ENCODE measurements at regions not wholly inside any gene's neighbourhood (a gene's known extent, or its start where the extent isn't known, plus 50 kb on each side); places are given as distances from the start of the nearest gene placed in this dataset.

- intact Hi-C loops (cut with DNase I; ENCODE audit: low total_unique reads), result no loop called here
- TF ChIP-seq CTCF (IDR thresholded peaks at IDR 0.05), result no peak
- no peak for TF ChIP-seq POLR2AphosphoS5 (IDR thresholded peaks at IDR 0.05)
- no peak for TF ChIP-seq POLR2A (IDR thresholded peaks at IDR 0.05)
- no peak overlapping the region for H3K27ac ChIP-seq
- no peak for DNase-seq (ENCODE audit: low spot score in 2 of 2)
- H3K27me3 ChIP-seq, result no peaks in the 10 kb centered on the region
- no peaks in the 10 kb centered on the region for H3K4me1 ChIP-seq
- H3K4me3 ChIP-seq, result no peak overlapping the region
- peaks cover 0 to 25% of the 10 kb centered on the region in 2 donors for H3K9me3 ChIP-seq
- H3K36me3 ChIP-seq, result no peaks in the 10 kb centered on the region
Observed at GRCh38 chr1:38396606-38397005, 350.0 kb upstream of the POU3F1 start.

GRCh38 chr1:38394303-38394702 is 347.7 kb upstream of the POU3F1 start:
- Histone ChIP-seq H3K9me3 (peaks cover 0 to 35% of the 10 kb centered on the region in 2 donors), H3K4me1 (no peaks in the 10 kb centered on the region), H3K36me3 (no peaks in the 10 kb centered on the region), H3K27ac (no peak overlapping the region), H3K4me3 (no peak overlapping the region), H3K27me3 (no peaks in the 10 kb centered on the region)
- no peak for DNase-seq (ENCODE audit: low spot score in 2 of 2)
- intact Hi-C loops (cut with DNase I; ENCODE audit: low total_unique reads), result no loop called here
- TF ChIP-seq CTCF (IDR thresholded peaks at IDR 0.05) (no peak), POLR2AphosphoS5 (IDR thresholded peaks at IDR 0.05) (no peak), POLR2A (IDR thresholded peaks at IDR 0.05) (no peak)

GRCh38 chr1:38392861-38393260 is 346.3 kb upstream of the POU3F1 start:
- no peak overlapping the region for H3K27ac ChIP-seq
- no peak for DNase-seq (ENCODE audit: low spot score in 2 of 2)
- no peaks in the 10 kb centered on the region for H3K4me1 ChIP-seq
- intact Hi-C loops (cut with DNase I; ENCODE audit: low total_unique reads), result no loop called here
- H3K9me3 ChIP-seq, result peaks cover 0 to 44% of the 10 kb centered on the region in 2 donors
- no peak overlapping the region for H3K4me3 ChIP-seq
- no peaks in the 10 kb centered on the region for H3K36me3 ChIP-seq
- no peak for TF ChIP-seq POLR2AphosphoS5 (IDR thresholded peaks at IDR 0.05)
- no peak for TF ChIP-seq POLR2A (IDR thresholded peaks at IDR 0.05)
- no peak for TF ChIP-seq CTCF (IDR thresholded peaks at IDR 0.05)
- no peaks in the 10 kb centered on the region for H3K27me3 ChIP-seq

- no peaks in the 10 kb centered on the region for H3K9me3 ChIP-seq
- no peak for DNase-seq (ENCODE audit: low spot score in 2 of 2)
- intact Hi-C loops (cut with DNase I; ENCODE audit: low total_unique reads), result no loop called here
- H3K27ac ChIP-seq, result no peak overlapping the region
- TF ChIP-seq POLR2AphosphoS5 (IDR thresholded peaks at IDR 0.05) (no peak), POLR2A (IDR thresholded peaks at IDR 0.05) (no peak), CTCF (IDR thresholded peaks at IDR 0.05) (no peak)
- H3K27me3 ChIP-seq, result no peaks in the 10 kb centered on the region
- H3K4me3 ChIP-seq, result no peak overlapping the region
- no peaks in the 10 kb centered on the region for H3K36me3 ChIP-seq
- no peaks in the 10 kb centered on the region for H3K4me1 ChIP-seq
Observed at GRCh38 chr1:38381256-38381655, 334.7 kb upstream of the POU3F1 start.

GRCh38 chr1:38376577-38376976 is 330.0 kb upstream of the POU3F1 start:
- TF ChIP-seq CTCF (IDR thresholded peaks at IDR 0.05), result no peak
- no peak for TF ChIP-seq POLR2A (IDR thresholded peaks at IDR 0.05)
- TF ChIP-seq POLR2AphosphoS5 (IDR thresholded peaks at IDR 0.05), result no peak
- intact Hi-C loops (cut with DNase I; ENCODE audit: low total_unique reads), result no loop called here
- no peak for DNase-seq (ENCODE audit: low spot score in 2 of 2)

More at GRCh38 chr1:38376577-38376976, 330.0 kb upstream of the POU3F1 start:
- no peak overlapping the region for H3K27ac ChIP-seq
- no peaks in the 10 kb centered on the region for H3K27me3 ChIP-seq
- H3K9me3 ChIP-seq, result peaks cover 11 to 18% of the 10 kb centered on the region in 2 donors
- H3K36me3 ChIP-seq, result no peaks in the 10 kb centered on the region
- no peaks in the 10 kb centered on the region for H3K4me1 ChIP-seq
- no peak overlapping the region for H3K4me3 ChIP-seq

All from breast epithelium (tissue), 4 donors.